H1 (cell line): ENCODE measurements at regions not wholly inside any gene's neighbourhood (a gene's known extent, or its start where the extent isn't known, plus 50 kb on each side); places are given as distances from the start of the nearest gene placed in this dataset.
A peak's percentile ranks its signal among the peaks of the same experiment; 100 is the strongest.

ENCODE experiments used
- CTCF ChIA-PET: fragments of 300-600 bp; sonication (Branson Sonifier 250); formaldehyde crosslinking; loops from one replicate; lab custom pipeline; 2021; ENCODE audit not compliant: partially characterized antibody; lab: Charles Lee
- POLR2A ChIA-PET: fragments of 300-600 bp; sonication (Branson Sonifier 250); formaldehyde crosslinking; loops from one replicate; lab custom pipeline; 2021; ENCODE audit warnings: inconsistent platforms; ENCODE audit not compliant: partially characterized antibody; lab: Charles Lee
- DNase-seq, 2 experiments: peaks; one replicate each; pipeline versions ENCODE4 v3.0.0 to v3.0.0-alpha.2; 2010 to 2022; ENCODE audit warnings: low spot score in 2 of 2, low read depth in 1 of 2, mixed read lengths in 1 of 2
- FAIRE-seq: peaks from 2 replicates; lab custom pipeline; 2011; peaks lifted over from hg19 to GRCh38; lab: Jason Lieb, UNC
- H2AFZ ChIP-seq: 2 replicates; pipeline ENCODE4 v1.8.1; 2012; ENCODE audit warnings: low read length, inconsistent platforms
- H2AK5ac ChIP-seq: 2 replicates; pipeline ENCODE4 v1.6.1; 2013; ENCODE audit warnings: low read depth, low read length
- H2BK120ac ChIP-seq: replicated peaks from 2 replicates; pipeline ENCODE3; 2013; ENCODE audit warnings: low read depth, low read length, inconsistent platforms
- H2BK12ac ChIP-seq: 2 replicates; pipeline ENCODE4 v1.6.1; 2013; ENCODE audit warnings: low read depth, low read length
- H2BK15ac ChIP-seq: 2 replicates; pipeline ENCODE4 v1.6.1; 2013; ENCODE audit warnings: low read length
- H2BK20ac ChIP-seq: 2 replicates; pipeline ENCODE4 v1.6.1; 2013; ENCODE audit warnings: low read length
- H2BK5ac ChIP-seq: 2 replicates; pipeline ENCODE4 v1.6.1; 2013; ENCODE audit warnings: low read depth, low read length
- H3K14ac ChIP-seq: 2 replicates; pipeline ENCODE4 v1.6.1; 2013; ENCODE audit warnings: inconsistent platforms; ENCODE audit not compliant: insufficient read length
- H3K18ac ChIP-seq: 2 replicates; pipeline ENCODE4 v1.6.1; 2013; ENCODE audit warnings: low read length; ENCODE audit errors: extremely low read depth
- H3K23ac ChIP-seq: 2 replicates; pipeline ENCODE4 v1.6.1; 2013; ENCODE audit warnings: inconsistent platforms; ENCODE audit not compliant: insufficient read length
- H3K23me2 ChIP-seq: 2 replicates; pipeline ENCODE4 v1.6.1; 2013; ENCODE audit warnings: low read depth, low read length
- H3K27ac ChIP-seq: 2 replicates; pipeline ENCODE4 v1.6.1; 2011; ENCODE audit warnings: low read depth, low read length, inconsistent platforms
- H3K27me3 ChIP-seq, 4 experiments: replicated peaks in 1 of 4; 1 replicate in 1 of 4; 2 replicates in 3 of 4; pipeline versions ENCODE4 v1.6.1 to v1.8.1; 2011 to 2013; ENCODE audit warnings: low read length in 3 of 4, mild to moderate bottlenecking in 3 of 4, inconsistent platforms in 2 of 4, mixed read lengths in 2 of 4, moderate library complexity in 1 of 4; ENCODE audit not compliant: control insufficient read depth in 3 of 4, insufficient read depth in 3 of 4; ENCODE audit errors: extremely low read depth in 1 of 4
- H3K36me3 ChIP-seq, 4 experiments: 2 replicates each; pipeline versions ENCODE4 v1.6.1 to v1.8.1; 2011 to 2013; ENCODE audit warnings: mild to moderate bottlenecking in 4 of 4, low read length in 3 of 4, moderate library complexity in 2 of 4, control low read depth in 1 of 4, inconsistent platforms in 1 of 4; ENCODE audit not compliant: insufficient read depth in 4 of 4, control insufficient read depth in 2 of 4
- H3K4ac ChIP-seq: replicated peaks from 2 replicates; pipeline ENCODE3; 2013; ENCODE audit warnings: low read length, low read depth, mixed read lengths, inconsistent platforms; ENCODE audit not compliant: insufficient read length
- H3K4me1 ChIP-seq, 4 experiments: replicated peaks in 1 of 4; 1 replicate in 1 of 4; 2 replicates in 3 of 4; pipeline versions ENCODE4 v1.6.1 to v1.8.1; 2011 to 2013; ENCODE audit warnings: low read length in 3 of 4, inconsistent platforms in 2 of 4, mixed read lengths in 1 of 4; ENCODE audit not compliant: insufficient read depth in 4 of 4, control insufficient read depth in 3 of 4
- H3K4me2 ChIP-seq, 2 experiments: 2 replicates each; pipeline versions ENCODE4 v1.6.1 to v1.8.1; 2011 to 2013; ENCODE audit warnings: low read depth in 2 of 2, low read length in 2 of 2, control low read depth in 1 of 2, inconsistent platforms in 1 of 2, mild to moderate bottlenecking in 1 of 2; ENCODE audit not compliant: insufficient read depth in 1 of 2
- H3K4me3 ChIP-seq, 4 experiments: fragments of 200-600, 300-600 bp in 1 of 4; sonication (generic), shearing (Covaris generic), sonication (Bioruptor Twin) in 1 of 4; 2 replicates each; pipeline versions ENCODE4 v1.5.1 to v1.8.1; 2011 to 2016; ENCODE audit warnings: low read length in 4 of 4, low read depth in 3 of 4, control low read depth in 2 of 4, inconsistent platforms in 2 of 4, mild to moderate bottlenecking in 2 of 4, mixed read lengths in 1 of 4, moderate library complexity in 1 of 4; ENCODE audit not compliant: insufficient read depth in 2 of 4; ENCODE audit errors: extremely low read depth in 1 of 4
- H3K56ac ChIP-seq: replicated peaks from 2 replicates; pipeline ENCODE3; 2013; ENCODE audit warnings: low read depth, mild to moderate bottlenecking, mixed read lengths, low read length, inconsistent platforms; ENCODE audit not compliant: insufficient read length
- H3K79me1 ChIP-seq: 2 replicates; pipeline ENCODE4 v1.6.1; 2013; ENCODE audit warnings: low read depth, low read length, control low read depth
- H3K79me2 ChIP-seq, 2 experiments: 2 replicates each; pipeline versions ENCODE4 v1.6.1 to v1.8.1; 2012 to 2013; ENCODE audit warnings: low read length in 2 of 2, mild to moderate bottlenecking in 2 of 2, inconsistent platforms in 1 of 2; ENCODE audit not compliant: insufficient read depth in 2 of 2, control insufficient read depth in 1 of 2
- H3K9ac ChIP-seq, 4 experiments: replicated peaks in 1 of 4; 1 replicate in 1 of 4; 2 replicates in 3 of 4; pipeline versions ENCODE4 v1.6.1 to v1.8.1; 2011 to 2013; ENCODE audit warnings: low read depth in 3 of 4, low read length in 3 of 4, control low read depth in 2 of 4, mild to moderate bottlenecking in 2 of 4, moderate library complexity in 2 of 4, inconsistent platforms in 1 of 4; ENCODE audit errors: extremely low read depth in 1 of 4
- H3K9me3 ChIP-seq, 2 experiments: 2 replicates each; pipeline versions ENCODE4 v1.6.1 to v1.8.1; 2012 to 2013; ENCODE audit warnings: mild to moderate bottlenecking in 2 of 2, moderate library complexity in 2 of 2, control low read depth in 1 of 2, inconsistent platforms in 1 of 2, low read depth in 1 of 2, low read length in 1 of 2, mixed read lengths in 1 of 2; ENCODE audit not compliant: insufficient read depth in 2 of 2
- H4K20me1 ChIP-seq, 2 experiments: replicated peaks in 1 of 2; 2 replicates each; pipeline versions ENCODE3 to v1.8.1; 2011 to 2013; ENCODE audit warnings: inconsistent platforms in 2 of 2, low read length in 2 of 2, mild to moderate bottlenecking in 1 of 2; ENCODE audit not compliant: insufficient read depth in 2 of 2, control insufficient read depth in 1 of 2
- H4K5ac ChIP-seq: 2 replicates; pipeline ENCODE4 v1.6.1; 2013; ENCODE audit warnings: low read length, low read depth, mixed read lengths, inconsistent platforms; ENCODE audit not compliant: insufficient read length
- H4K8ac ChIP-seq: 2 replicates; pipeline ENCODE4 v1.8.0; 2013; ENCODE audit warnings: mild to moderate bottlenecking, moderate library complexity, low read length, inconsistent platforms; ENCODE audit not compliant: insufficient read depth; ENCODE audit errors: extremely low read depth
- H4K91ac ChIP-seq: replicated peaks from 2 replicates; pipeline ENCODE3; 2013; ENCODE audit warnings: low read length, mixed read lengths, inconsistent platforms; ENCODE audit not compliant: insufficient read length
- ASH2L ChIP-seq: fragments of 200-600, 300-600 bp; sonication (generic); IDR thresholded peaks from one replicate; pipeline ENCODE4 v1.7.1; 2017; ENCODE audit warnings: low read length
- CBX5 ChIP-seq: fragments of 300-800, 300-1000 bp; sonication (generic); IDR thresholded peaks from 2 replicates; pipeline ENCODE4 v1.7.1; 2016; ENCODE audit warnings: antibody characterized with exemption, low read length, low read depth
- CTBP2 ChIP-seq: IDR thresholded peaks from 2 replicates; pipeline ENCODE4 v1.7.0; 2011; ENCODE audit warnings: borderline replicate concordance, mild to moderate bottlenecking, moderate library complexity, mixed read lengths, low read length; ENCODE audit not compliant: insufficient read depth, insufficient read length
- JUND ChIP-seq: IDR thresholded peaks from 2 replicates; pipeline ENCODE4 v1.6.1; 2011; ENCODE audit warnings: mild to moderate bottlenecking, improper control_type of control experiment, low read length
- RFX5 ChIP-seq: IDR thresholded peaks from 2 replicates; pipeline ENCODE4 v1.6.1; 2011; ENCODE audit warnings: low read depth, low read length, improper control_type of control experiment, borderline replicate concordance
- RNF2 ChIP-seq: fragments of 200-900, 300-1000 bp; sonication (generic); IDR thresholded peaks from 2 replicates; pipeline ENCODE4 v1.7.1; 2016; ENCODE audit warnings: borderline replicate concordance, low read depth, mild to moderate bottlenecking, antibody characterized with exemption, low read length; ENCODE audit not compliant: poor library complexity, severe bottlenecking; ENCODE audit errors: missing control alignments
- SAP30 ChIP-seq: fragments of 300-600 bp; sonication (generic); IDR thresholded peaks from 2 replicates; pipeline ENCODE4 v1.7.1; 2012; ENCODE audit warnings: low read length, moderate library complexity, mild to moderate bottlenecking, inconsistent platforms; ENCODE audit not compliant: insufficient read depth, insufficient replicate concordance
- SP1 ChIP-seq: IDR thresholded peaks from 2 replicates; pipeline ENCODE4 v1.6.1; 2011; ENCODE audit warnings: low read depth, low read length
- TAF1 ChIP-seq: IDR thresholded peaks from 2 replicates; pipeline ENCODE4 v1.6.1; 2011; ENCODE audit warnings: mild to moderate bottlenecking, low read depth, low read length
- TCF12 ChIP-seq: IDR thresholded peaks from 2 replicates; pipeline ENCODE4 v1.6.1; 2011; ENCODE audit warnings: low read depth, mild to moderate bottlenecking, low read length
- YY1 ChIP-seq: IDR thresholded peaks from 2 replicates; pipeline ENCODE4 v1.6.1; 2011; ENCODE audit warnings: low read depth, mild to moderate bottlenecking, low read length
- WGBS, 2 experiments: shearing (Covaris generic) in 1 of 2; methylation state at CpG; one replicate each; pipeline versions ENCODE4 v1.1.6 to v1.1.7; 2013 to 2015; ENCODE audit warnings: low lambda C conversion rate in 2 of 2, mixed read lengths in 2 of 2, inconsistent platforms in 1 of 2, low coverage in 1 of 2, missing lambda C conversion rate in 1 of 2; ENCODE audit not compliant: insufficient replicate concordance in 2 of 2, insufficient coverage in 1 of 2, insufficient read length in 1 of 2; ENCODE audit errors: extremely low coverage in 1 of 2, missing lambda C conversion rate in 1 of 2; 5-methylcytosine and 5-hydroxymethylcytosine counted together
- TF ChIP-seq, protein P1 (sequence below): IDR thresholded peaks from 2 replicates; pipeline ENCODE4 v1.6.1; 2012; ENCODE audit warnings: inconsistent platforms
- TF ChIP-seq, protein P2 (sequence below): IDR thresholded peaks from 2 replicates; pipeline ENCODE4 v1.6.1; 2011; ENCODE audit warnings: low read depth, mild to moderate bottlenecking, low read length; ENCODE audit not compliant: insufficient read depth

DNA sequence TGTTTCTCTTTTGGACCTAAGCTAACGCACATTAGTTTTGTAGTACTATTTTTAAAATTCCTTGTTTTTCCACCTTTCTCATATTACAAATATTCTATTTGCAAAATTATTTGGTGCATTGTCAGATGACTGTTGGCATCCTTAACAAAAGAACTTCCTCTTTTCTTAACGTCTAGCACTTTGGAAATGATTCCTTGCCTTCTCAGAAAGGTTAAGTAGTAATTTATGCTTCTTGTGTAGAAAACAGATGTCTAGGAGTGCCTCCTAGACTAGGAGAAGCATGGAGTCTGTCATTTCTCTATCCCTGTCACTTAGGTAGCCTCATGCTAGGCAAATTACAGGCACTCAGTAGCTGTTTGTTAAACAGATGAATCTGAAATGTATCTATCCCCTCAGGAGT lies 64.4 kb downstream of the HSPA13 start:
- Histone ChIP-seq H3K79me2 (no peaks in the 10 kb centered on the region), H3K14ac (no peak overlapping the region), H3K4me1 (no peaks in the 10 kb centered on the region), H3K23me2 (no peaks in the 10 kb centered on the region), H3K9me3 (no peaks in the 10 kb centered on the region), H4K91ac (no peak overlapping the region), H3K4me3 (no peak overlapping the region), H3K27me3 (no peaks in the 10 kb centered on the region), H2BK120ac (no peak overlapping the region), H3K4me2 (no peak overlapping the region), H2AK5ac (no peak overlapping the region), H3K4ac (no peak overlapping the region), H4K5ac (no peak overlapping the region), H3K23ac (no peak overlapping the region), H3K9ac (no peak overlapping the region), H3K79me1 (no peaks in the 10 kb centered on the region), H2BK5ac (no peak overlapping the region), H3K27ac (no peak overlapping the region), H2BK12ac (no peak overlapping the region; the same call in 1 of the 2 replicates), H3K36me3 (no peaks in the 10 kb centered on the region), H3K18ac (no peak overlapping the region), H4K8ac (no peak overlapping the region), H2AFZ (peak overlapping the region; percentile 82; the same call in 1 of the 2 replicates), H4K20me1 (no peaks in the 10 kb centered on the region), H2BK15ac (no peak overlapping the region), H3K56ac (no peak overlapping the region), H2BK20ac (no peak overlapping the region)
- WGBS, 2 experiments: 76% methylated on average over 2 of the region's 2 CpGs; no CpG with 5 or more reads in 1 of the 2 experiments
- FAIRE-seq (no peak), DNase-seq (no peak)
- ChIA-PET POLR2A (interaction anchor here (0.6 kb wide), 1 partner anchor 58 kb away, joined by 3 read pairs; no protein-coding TSS in a partner anchor), CTCF (no interaction called here)
- TF ChIP-seq RNF2 (no peak), TAF1 (no peak), SP1 (no peak), YY1 (no peak), ASH2L (no peak), CBX5 (no peak), TCF12 (no peak), CTBP2 (no peak), RFX5 (no peak), JUND (no peak), SAP30 (no peak)
- TF ChIP-seq, protein P1, sequence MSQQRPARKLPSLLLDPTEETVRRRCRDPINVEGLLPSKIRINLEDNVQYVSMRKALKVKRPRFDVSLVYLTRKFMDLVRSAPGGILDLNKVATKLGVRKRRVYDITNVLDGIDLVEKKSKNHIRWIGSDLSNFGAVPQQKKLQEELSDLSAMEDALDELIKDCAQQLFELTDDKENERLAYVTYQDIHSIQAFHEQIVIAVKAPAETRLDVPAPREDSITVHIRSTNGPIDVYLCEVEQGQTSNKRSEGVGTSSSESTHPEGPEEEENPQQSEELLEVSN: no peak
- TF ChIP-seq, protein P2, sequence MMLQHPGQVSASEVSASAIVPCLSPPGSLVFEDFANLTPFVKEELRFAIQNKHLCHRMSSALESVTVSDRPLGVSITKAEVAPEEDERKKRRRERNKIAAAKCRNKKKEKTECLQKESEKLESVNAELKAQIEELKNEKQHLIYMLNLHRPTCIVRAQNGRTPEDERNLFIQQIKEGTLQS: no peak
